ENCODE measurements at regions not wholly inside any gene's neighbourhood (a gene's known extent, or its start where the extent isn't known, plus 50 kb on each side); places are given as distances from the start of the nearest gene placed in this dataset.

GRCh38 chr6:160863782-160864181 lies 127.8 kb upstream of the MAP3K4 start:
- Histone ChIP-seq H3K18ac (ENCODE audit: extremely low read depth, low read length) (no peak overlapping the region), H3K4me2 (ENCODE audit: insufficient read depth in 1 of 2, low read depth in 2 of 2, low read length in 2 of 2) (no peak overlapping the region), H4K91ac (replicated peaks; ENCODE audit: insufficient read length, low read length) (no peak overlapping the region), H3K4me3 (ENCODE audit: extremely low read depth in 1 of 4, insufficient read depth in 2 of 4, low read depth in 3 of 4, low read length in 4 of 4) (no peak overlapping the region), H3K27ac (ENCODE audit: low read depth, low read length) (no peak overlapping the region), H3K23me2 (ENCODE audit: low read depth, low read length) (no peaks in the 10 kb centered on the region), H4K5ac (ENCODE audit: insufficient read length, low read depth, low read length) (no peak overlapping the region), H3K79me1 (ENCODE audit: low read depth, low read length) (no peaks in the 10 kb centered on the region), H2BK15ac (ENCODE audit: low read length) (no peak overlapping the region), H2AK5ac (ENCODE audit: low read depth, low read length) (no peak overlapping the region), H3K4me1 (replicated peaks in 1 of 4; ENCODE audit: control insufficient read depth in 3 of 4, insufficient read depth in 4 of 4, low read length in 3 of 4) (no peaks in the 10 kb centered on the region), H2BK120ac (replicated peaks; ENCODE audit: low read depth, low read length) (no peak overlapping the region), H4K20me1 (replicated peaks in 1 of 2; ENCODE audit: control insufficient read depth in 1 of 2, insufficient read depth in 2 of 2, low read length in 2 of 2) (no peaks in the 10 kb centered on the region), H3K14ac (ENCODE audit: insufficient read length) (no peak overlapping the region), H2BK12ac (ENCODE audit: low read depth, low read length) (no peak overlapping the region), H3K4ac (replicated peaks; ENCODE audit: insufficient read length, low read depth, low read length) (no peak overlapping the region), H3K9me3 (ENCODE audit: insufficient read depth in 2 of 2, low read depth in 1 of 2, low read length in 1 of 2) (no peaks in the 10 kb centered on the region), H2BK20ac (ENCODE audit: low read length) (no peak overlapping the region), H3K36me3 (ENCODE audit: control insufficient read depth in 2 of 4, insufficient read depth in 4 of 4, low read length in 3 of 4) (no peaks in the 10 kb centered on the region), H3K79me2 (ENCODE audit: control insufficient read depth in 1 of 2, insufficient read depth in 2 of 2, low read length in 2 of 2) (no peaks in the 10 kb centered on the region), H3K23ac (ENCODE audit: insufficient read length) (no peak overlapping the region), H3K27me3 (replicated peaks in 1 of 4; ENCODE audit: control insufficient read depth in 3 of 4, extremely low read depth in 1 of 4, insufficient read depth in 3 of 4, low read length in 3 of 4) (no peaks in the 10 kb centered on the region), H3K56ac (replicated peaks; ENCODE audit: insufficient read length, low read depth, low read length) (no peak overlapping the region), H2AFZ (ENCODE audit: low read length) (no peak overlapping the region), H2BK5ac (ENCODE audit: low read depth, low read length) (no peak overlapping the region), H4K8ac (ENCODE audit: extremely low read depth, insufficient read depth, low read length) (no peak overlapping the region), H3K9ac (replicated peaks in 1 of 4; ENCODE audit: extremely low read depth in 1 of 4, low read depth in 3 of 4, low read length in 3 of 4) (no peak overlapping the region)
- CTCF ChIA-PET (ENCODE audit: partially characterized antibody): no interaction called here
- WGBS, 2 experiments (ENCODE audit: extremely low coverage in 1 of 2, insufficient coverage in 1 of 2, insufficient read length in 1 of 2, insufficient replicate concordance in 2 of 2, low coverage in 1 of 2, low lambda C conversion rate in 2 of 2, missing lambda C conversion rate in 1 of 2): 93% methylated on average over 15 of the region's 18 CpGs; no CpG with 5 or more reads in 1 of the 2 experiments
- DNase-seq (ENCODE audit: low read depth in 1 of 2, low spot score in 2 of 2) (no peak), FAIRE-seq (no peak)
- POLR2A ChIA-PET (ENCODE audit: partially characterized antibody): no interaction called here
- TF ChIP-seq SRF (IDR thresholded peaks at IDR 0.05; ENCODE audit: low read depth, low read length): no peak
- TF ChIP-seq CEBPB (IDR thresholded peaks at IDR 0.05; ENCODE audit: low read depth, low read length): no peak
- TF ChIP-seq TCF12 (IDR thresholded peaks at IDR 0.05; ENCODE audit: low read depth, low read length): no peak
- no peak for TF ChIP-seq KDM1A (IDR thresholded peaks at IDR 0.05; ENCODE audit: borderline replicate concordance, low read length)
- TF ChIP-seq CTCF (IDR thresholded peaks at IDR 0.05; ENCODE audit: control extremely low read depth in 1 of 3, insufficient read depth in 1 of 3, low read depth in 1 of 3, low read length in 3 of 3): no peak
- no peak for TF ChIP-seq GTF2F1 (IDR thresholded peaks at IDR 0.05; ENCODE audit: borderline replicate concordance, low read depth, low read length)
- no peak for TF ChIP-seq GABPA (IDR thresholded peaks at IDR 0.05; ENCODE audit: borderline replicate concordance, insufficient read depth, low read length)
- no peak for TF ChIP-seq EZH2 (IDR thresholded peaks at IDR 0.05; ENCODE audit: low read depth, low read length, severe bottlenecking)
